ENCODE measurements at regions not wholly inside any gene's neighbourhood (a gene's known extent, or its start where the extent isn't known, plus 50 kb on each side); places are given as distances from the start of the nearest gene placed in this dataset.

DNA sequence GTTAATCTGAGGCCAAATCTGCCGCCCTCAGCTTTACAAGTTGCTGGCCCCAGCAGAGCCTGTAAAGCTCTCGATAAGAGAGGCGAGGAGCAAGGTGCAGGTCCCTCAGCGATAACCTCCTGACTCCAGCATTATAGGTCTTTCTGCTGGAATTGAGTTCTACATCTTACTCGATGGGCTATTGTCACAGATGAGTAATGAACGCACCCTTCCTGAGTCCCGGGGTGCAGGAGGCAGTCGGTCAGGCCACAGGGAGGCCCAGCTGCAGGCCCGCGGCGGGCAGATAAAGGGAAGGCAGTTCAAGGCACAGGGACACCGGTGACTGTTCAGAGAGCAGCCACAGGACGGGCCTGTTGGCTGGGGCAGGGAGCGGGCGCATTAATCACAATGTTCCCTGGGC lies 157.6 kb upstream of the OBI1 start:
- TF ChIP-seq CTCF (IDR thresholded peaks at IDR 0.05; ENCODE audit: low read depth, low read length, poor library complexity, severe bottlenecking) (no peak), EZH2phosphoT487 (IDR thresholded peaks at IDR 0.05; ENCODE audit: borderline replicate concordance, low read length) (no peak)
